Activated T-cell treated with anti-CD3 and anti-CD28 coated beads for 24 hours (primary cell): ENCODE measurements at regions not wholly inside any gene's neighbourhood (a gene's known extent, or its start where the extent isn't known, plus 50 kb on each side); places are given as distances from the start of the nearest gene placed in this dataset.
"Not testable (repeated sequence)": the region's sequence is repeated elsewhere in the genome, so short reads cannot be mapped to it uniquely, and the experiment has no call there.

Experiments
- DNase-seq: peaks from one replicate; pipeline ENCODE4 v3.0.0-alpha.2; 2020; ENCODE audit warnings: low read depth

- no peak for DNase-seq
Observed at GRCh38 chr13:85603735-85604134, 195.5 kb downstream of the SLITRK6 start.

DNA sequence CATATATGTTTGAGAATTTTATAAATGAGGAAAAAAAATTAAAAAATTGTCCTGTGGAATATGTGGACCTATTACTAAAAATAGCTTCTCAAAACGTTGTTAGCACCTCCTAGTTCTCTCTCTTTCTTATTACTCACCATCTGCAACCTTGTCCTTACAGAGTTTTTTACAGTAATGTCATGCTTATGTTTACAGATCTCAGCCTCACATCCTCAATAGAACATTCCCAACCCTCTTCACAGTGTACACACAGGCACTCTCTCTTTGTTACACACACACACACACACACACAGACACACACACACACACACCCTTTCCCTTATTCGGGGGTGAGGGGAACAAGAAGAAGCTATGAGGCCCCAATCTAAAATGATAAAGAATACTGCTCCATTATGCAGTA lies 197.7 kb downstream of the SLITRK6 start:
- DNase-seq: no peak

GRCh38 chr13:85597790-85598500 lies 201.3 kb downstream of the SLITRK6 start:
- no peak for DNase-seq

GRCh38 chr13:85592211-85592610 lies 207.0 kb downstream of the SLITRK6 start:
- no peak for DNase-seq

- DNase-seq: no peak
Observed at GRCh38 chr13:85590231-85590931, 208.8 kb downstream of the SLITRK6 start.

- DNase-seq: no peak
Observed at GRCh38 chr13:85589021-85589420, 210.2 kb downstream of the SLITRK6 start.

DNA sequence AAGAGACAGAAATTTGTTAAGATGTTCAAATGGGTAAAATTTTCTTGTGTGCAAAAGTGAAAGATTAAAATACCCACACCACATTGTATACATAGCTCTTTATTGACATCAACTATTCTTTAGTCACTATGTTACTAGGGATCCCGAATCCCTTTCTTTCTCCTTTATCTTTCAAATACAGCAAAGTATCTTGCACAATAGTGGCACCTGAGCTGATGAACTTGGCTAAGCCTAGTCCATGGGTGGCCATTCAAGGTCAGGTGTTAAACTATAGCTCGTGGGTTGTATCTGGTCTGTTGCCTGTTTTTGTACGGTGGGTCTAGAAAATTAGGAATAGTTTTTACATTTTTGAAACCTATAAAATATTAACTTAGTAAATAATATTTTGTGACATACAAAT lies 210.9 kb downstream of the SLITRK6 start:
- DNase-seq: no peak

DNA sequence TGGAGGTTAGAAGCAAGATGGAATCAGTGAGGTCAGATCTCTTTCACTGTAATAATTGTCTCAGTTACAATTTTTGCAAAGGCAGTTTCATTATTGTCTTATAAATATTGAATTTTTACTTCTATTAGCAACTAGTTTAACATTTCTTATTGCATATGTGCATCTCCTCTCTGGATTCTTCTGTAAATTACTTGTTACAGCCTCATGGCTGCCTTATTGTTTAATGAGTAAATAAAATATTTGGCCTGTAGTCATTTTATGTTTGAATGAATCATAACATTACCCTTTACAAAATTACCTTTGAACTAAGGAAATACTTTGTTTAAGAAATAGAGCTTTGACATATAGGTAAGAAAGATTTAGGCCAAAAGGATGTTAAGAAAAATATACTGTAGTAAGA lies 212.4 kb downstream of the SLITRK6 start:
- DNase-seq: no peak

- DNase-seq: no peak
Observed at GRCh38 chr13:85586422-85586831, 212.8 kb downstream of the SLITRK6 start.

GRCh38 chr13:85582890-85583289 lies 216.3 kb downstream of the SLITRK6 start:
- DNase-seq: no peak

DNA sequence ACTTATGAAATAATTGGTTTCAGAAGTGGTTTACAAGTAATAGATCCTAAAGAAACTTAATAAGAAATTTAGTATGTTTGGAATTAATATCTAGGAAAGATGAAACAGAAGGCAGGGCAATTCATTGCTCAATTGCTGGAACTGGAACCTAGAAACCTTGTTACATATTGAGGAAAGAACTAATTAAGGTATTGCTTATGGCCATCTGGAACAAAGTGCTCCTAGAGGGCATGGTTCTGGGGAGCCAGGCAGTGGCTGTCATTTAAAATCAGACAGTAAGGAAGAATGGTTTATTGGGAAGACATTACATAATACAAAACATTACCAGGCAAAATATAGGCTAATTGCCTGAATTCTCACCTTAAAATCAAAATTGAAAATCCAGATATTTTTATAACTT lies 224.1 kb downstream of the SLITRK6 start:
- DNase-seq: no peak

DNA sequence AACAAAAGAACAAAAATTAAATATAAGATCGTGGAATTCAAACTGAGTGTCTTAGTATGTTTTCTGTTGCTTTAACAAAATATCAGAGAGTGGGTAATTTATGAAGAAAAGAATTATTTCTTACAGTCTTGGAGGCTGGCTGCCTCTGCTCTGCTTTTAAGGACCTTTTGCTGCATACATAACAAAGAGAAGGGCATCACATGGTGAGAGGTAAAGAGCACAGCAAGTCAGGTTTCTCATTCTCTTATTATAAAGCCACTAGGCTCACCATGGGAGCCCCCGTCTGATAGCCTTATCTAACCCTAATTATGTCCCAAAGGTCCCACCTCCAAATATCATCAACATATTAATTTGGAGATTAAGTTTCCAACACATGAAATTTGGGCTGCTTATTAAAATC lies 231.3 kb downstream of the SLITRK6 start:
- DNase-seq: no peak

- no peak for DNase-seq
Observed at GRCh38 chr13:85565652-85566051, 233.6 kb downstream of the SLITRK6 start.

DNA sequence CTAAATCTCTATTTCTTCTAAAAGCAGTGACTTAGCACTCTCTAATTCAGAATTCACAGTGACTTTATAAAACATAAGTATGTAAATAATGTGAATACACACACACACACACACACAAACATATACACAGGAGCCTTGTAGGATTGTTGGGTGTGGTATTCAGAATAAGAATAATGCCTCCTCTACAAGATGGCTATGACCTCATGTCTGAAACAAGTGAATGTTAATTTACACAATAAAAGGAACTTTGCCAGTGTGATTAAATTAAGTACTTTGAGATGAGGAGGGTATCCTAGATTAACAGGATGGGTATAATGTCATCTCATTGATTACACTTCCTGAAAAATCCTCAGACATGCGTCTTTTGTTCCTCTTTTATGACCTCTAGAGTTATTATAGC lies 234.6 kb downstream of the SLITRK6 start:
- no peak for DNase-seq

DNA sequence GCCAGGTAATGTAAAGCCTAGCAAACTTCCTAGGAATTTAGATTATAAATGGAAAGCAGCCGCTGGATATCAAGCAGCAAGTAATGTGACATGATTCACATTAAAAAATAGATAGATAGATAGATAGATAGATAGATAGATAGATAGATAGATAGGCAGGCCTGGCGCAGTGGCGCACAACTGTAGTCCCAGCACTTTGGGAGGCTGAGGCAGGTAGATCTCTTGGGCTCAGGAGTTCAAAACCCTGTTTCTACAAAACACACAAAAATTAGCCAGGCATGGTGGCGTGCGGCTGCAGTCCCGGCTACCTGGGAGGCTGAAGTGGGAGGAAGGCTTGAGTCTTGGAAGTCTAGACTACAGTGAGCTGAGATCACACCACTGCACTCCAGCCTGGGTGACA lies 236.9 kb downstream of the SLITRK6 start:
- DNase-seq: no peak

DNA sequence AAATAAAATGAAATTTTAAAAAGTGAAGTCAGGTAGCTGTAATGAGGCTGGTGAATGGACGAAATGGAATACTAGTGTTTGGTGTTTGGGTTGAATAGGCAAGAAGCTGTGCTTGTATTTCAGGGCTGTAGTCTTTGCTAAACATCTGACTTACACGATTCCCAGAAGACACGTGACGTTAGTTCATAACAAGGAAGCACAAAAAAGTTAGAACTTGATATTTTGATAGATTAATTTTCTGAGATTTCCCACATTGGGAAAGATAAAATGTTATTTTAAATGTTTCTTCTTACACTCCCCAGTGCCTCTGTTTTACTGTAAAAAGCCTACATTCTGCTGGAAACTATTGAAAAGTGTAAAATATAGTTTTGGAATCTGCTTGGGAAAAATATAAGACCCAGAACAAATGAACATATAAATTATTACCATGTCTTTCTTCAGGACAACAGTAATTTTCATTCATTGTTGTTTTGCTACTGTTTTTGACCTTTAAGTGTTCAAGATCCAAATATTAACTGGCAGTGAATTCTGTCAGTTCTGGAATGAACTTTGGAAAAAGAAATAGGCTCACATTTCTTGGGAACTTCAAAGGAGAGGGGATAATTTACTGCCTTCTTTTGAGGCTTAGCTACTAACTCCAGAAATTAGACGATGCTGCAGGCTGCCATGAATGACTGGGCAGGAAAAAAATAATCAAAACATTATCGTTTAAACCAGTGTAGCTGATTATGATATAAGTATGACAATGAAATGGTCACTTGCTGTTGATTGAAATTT lies 241.3 kb downstream of the SLITRK6 start:
- no peak for DNase-seq

GRCh38 chr13:85551012-85551411 lies 248.2 kb downstream of the SLITRK6 start:
- DNase-seq: no peak

DNA sequence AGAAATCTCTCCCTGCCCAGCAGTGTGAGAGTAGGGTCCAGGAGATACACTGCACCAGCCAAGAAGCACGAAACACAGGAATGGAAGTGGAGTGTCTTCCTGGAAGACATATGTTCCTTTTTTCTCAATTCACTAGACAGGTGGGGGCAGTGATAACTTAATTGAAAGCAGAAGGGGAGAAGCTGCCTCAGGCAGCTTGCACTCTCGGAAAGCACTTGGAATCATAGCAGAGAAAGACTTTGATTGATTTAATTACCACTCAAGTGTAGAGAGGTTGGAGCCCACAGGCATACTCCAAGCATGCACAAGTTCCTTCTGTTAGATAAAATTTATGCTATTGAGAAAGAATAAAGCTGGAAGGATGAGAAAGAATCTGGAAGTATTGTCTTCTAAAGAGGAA lies 249.4 kb downstream of the SLITRK6 start:
- no peak for DNase-seq

DNA sequence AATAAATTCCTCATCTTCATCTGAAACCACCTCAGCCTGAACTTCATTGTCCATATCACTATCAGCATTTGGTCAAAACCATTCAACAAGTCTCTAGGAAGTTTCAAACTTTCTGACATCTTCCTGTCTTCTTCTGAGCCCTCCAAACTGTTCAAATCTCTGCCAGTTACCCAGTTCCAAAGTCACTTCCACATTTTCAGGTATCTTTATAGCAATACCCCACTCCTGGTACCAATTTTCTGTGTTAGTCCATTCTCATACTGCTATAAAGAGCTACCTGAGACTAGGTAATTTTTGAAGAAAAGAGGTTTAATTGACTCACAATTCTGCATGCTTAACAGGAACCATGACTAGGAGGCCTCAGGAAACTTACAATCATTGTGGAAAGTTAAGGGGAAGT lies 250.4 kb downstream of the SLITRK6 start:
- DNase-seq: not testable (repeated sequence)

DNA sequence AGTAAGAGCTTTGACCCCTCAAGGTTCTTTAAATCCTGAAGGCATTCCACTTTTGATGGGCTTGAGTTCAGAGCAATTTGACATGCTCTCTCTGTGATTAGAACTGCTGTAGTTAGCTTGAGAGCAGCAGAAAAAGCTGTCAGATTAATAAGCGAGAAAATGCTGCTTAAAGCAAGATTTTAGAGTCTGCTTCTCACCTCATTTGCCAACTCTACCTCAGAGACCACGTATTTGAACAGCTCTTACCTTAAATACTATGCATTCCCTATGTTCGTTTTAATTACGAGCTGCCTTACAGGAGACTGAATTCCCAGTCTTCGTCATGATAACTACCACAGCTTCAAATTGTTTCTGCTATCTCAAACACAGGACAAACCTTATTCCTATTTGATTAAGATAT lies 253.4 kb downstream of the SLITRK6 start:
- DNase-seq: no peak

GRCh38 chr13:85544756-85545155 lies 254.5 kb downstream of the SLITRK6 start:
- DNase-seq: no peak

DNA sequence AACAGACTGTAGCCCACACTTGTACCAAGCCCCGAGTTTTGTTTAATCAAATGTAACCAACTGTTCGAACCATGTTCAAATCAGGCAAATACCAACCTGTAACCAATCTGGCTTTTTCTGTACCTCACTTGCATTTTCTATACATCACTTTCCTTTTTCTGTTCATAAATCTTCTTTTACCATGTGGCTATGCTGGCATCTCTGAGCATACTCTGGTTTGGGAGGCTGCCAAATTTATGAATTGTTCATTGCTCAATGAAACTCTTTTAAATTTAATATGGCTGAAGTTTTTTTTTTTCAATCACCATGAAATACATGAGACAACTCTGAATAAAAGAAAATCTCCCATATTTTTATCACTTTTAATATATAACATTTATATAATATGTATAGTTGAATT lies 256.1 kb downstream of the SLITRK6 start:
- no peak for DNase-seq

- no peak for DNase-seq
Observed at GRCh38 chr13:85541476-85541875, 257.7 kb downstream of the SLITRK6 start.
